ENCODE measurements at regions not wholly inside any gene's neighbourhood (a gene's known extent, or its start where the extent isn't known, plus 50 kb on each side); places are given as distances from the start of the nearest gene placed in this dataset.

DNA sequence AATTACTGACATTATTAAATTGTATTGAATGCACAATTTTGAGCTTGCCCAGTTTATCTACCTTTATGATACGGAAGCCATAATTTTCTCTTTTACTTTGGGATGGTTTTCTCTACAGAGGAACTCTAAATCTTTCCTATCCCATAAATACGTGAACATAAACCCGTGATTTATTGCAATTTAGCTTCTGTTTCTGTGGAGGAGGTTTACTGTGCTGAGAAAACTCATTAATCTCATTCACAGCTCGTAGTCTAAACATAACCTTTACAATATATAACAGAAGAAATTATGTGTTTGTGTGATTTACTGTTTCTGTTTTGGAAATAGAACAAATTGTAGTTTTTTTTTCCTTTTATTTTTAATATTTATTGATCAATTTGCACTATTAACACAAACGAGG is 207.1 kb upstream of the PCDH9 start:
- Histone ChIP-seq H3K27ac (ENCODE audit: low read depth, low read length) (no peak overlapping the region), H3K27me3 (ENCODE audit: low read length) (no peaks in the 10 kb centered on the region), H3F3A (ENCODE audit: insufficient read depth) (no peaks in the 10 kb centered on the region), H3K4me2 (ENCODE audit: low read depth, low read length, poor library complexity, severe bottlenecking) (no peak overlapping the region), H3K36me3 (ENCODE audit: low read length) (no peaks in the 10 kb centered on the region), H3K9me2 (replicated peaks; ENCODE audit: insufficient read depth, low read length) (no peaks in the 10 kb centered on the region), H2AFZ (ENCODE audit: low read depth, low read length, severe bottlenecking) (peak overlapping the region; percentile 85), H3K4me3 (ENCODE audit: insufficient read depth, low read length, poor library complexity, severe bottlenecking) (no peak overlapping the region), H4K20me1 (ENCODE audit: low read depth, low read length) (no peaks in the 10 kb centered on the region), H3K9me3 (ENCODE audit: insufficient read depth, low read length) (no peaks in the 10 kb centered on the region), H3K9ac (ENCODE audit: low read length) (no peak overlapping the region), H3K79me2 (ENCODE audit: insufficient read depth, low read length) (no peaks in the 10 kb centered on the region)
- TF ChIP-seq, protein P1, sequence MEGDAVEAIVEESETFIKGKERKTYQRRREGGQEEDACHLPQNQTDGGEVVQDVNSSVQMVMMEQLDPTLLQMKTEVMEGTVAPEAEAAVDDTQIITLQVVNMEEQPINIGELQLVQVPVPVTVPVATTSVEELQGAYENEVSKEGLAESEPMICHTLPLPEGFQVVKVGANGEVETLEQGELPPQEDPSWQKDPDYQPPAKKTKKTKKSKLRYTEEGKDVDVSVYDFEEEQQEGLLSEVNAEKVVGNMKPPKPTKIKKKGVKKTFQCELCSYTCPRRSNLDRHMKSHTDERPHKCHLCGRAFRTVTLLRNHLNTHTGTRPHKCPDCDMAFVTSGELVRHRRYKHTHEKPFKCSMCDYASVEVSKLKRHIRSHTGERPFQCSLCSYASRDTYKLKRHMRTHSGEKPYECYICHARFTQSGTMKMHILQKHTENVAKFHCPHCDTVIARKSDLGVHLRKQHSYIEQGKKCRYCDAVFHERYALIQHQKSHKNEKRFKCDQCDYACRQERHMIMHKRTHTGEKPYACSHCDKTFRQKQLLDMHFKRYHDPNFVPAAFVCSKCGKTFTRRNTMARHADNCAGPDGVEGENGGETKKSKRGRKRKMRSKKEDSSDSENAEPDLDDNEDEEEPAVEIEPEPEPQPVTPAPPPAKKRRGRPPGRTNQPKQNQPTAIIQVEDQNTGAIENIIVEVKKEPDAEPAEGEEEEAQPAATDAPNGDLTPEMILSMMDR (IDR thresholded peaks at IDR 0.05; ENCODE audit: insufficient read depth, low read length, poor library complexity, severe bottlenecking), result no peak
- TF ChIP-seq EZH2phosphoT487 (conservative IDR thresholded peaks at IDR 0.05; ENCODE audit: low read length), result no peak

GRCh38 chr13:67421475-67421874 is 191.3 kb upstream of the PCDH9 start:
- Histone ChIP-seq H3K4me2 (ENCODE audit: low read depth, low read length, poor library complexity, severe bottlenecking) (no peak overlapping the region), H4K20me1 (ENCODE audit: low read depth, low read length) (no peaks in the 10 kb centered on the region), H3F3A (ENCODE audit: insufficient read depth) (0 out of 2 replicates have a peak, but pooled peaks cover 6% of the 10 kb centered on the region), H3K9ac (ENCODE audit: low read length) (no peak overlapping the region), H3K27me3 (ENCODE audit: low read length) (no peaks in the 10 kb centered on the region), H3K36me3 (ENCODE audit: low read length) (no peaks in the 10 kb centered on the region), H3K79me2 (ENCODE audit: insufficient read depth, low read length) (no peaks in the 10 kb centered on the region), H3K9me3 (ENCODE audit: insufficient read depth, low read length) (no peaks in the 10 kb centered on the region), H3K9me2 (replicated peaks; ENCODE audit: insufficient read depth, low read length) (no peaks in the 10 kb centered on the region), H3K27ac (ENCODE audit: low read depth, low read length) (no peak overlapping the region), H2AFZ (ENCODE audit: low read depth, low read length, severe bottlenecking) (no peak overlapping the region), H3K4me3 (ENCODE audit: insufficient read depth, low read length, poor library complexity, severe bottlenecking) (no peak overlapping the region)
- TF ChIP-seq, protein P1 (IDR thresholded peaks at IDR 0.05; ENCODE audit: insufficient read depth, low read length, poor library complexity, severe bottlenecking), result no peak
- no peak for TF ChIP-seq EZH2phosphoT487 (conservative IDR thresholded peaks at IDR 0.05; ENCODE audit: low read length)

DNA sequence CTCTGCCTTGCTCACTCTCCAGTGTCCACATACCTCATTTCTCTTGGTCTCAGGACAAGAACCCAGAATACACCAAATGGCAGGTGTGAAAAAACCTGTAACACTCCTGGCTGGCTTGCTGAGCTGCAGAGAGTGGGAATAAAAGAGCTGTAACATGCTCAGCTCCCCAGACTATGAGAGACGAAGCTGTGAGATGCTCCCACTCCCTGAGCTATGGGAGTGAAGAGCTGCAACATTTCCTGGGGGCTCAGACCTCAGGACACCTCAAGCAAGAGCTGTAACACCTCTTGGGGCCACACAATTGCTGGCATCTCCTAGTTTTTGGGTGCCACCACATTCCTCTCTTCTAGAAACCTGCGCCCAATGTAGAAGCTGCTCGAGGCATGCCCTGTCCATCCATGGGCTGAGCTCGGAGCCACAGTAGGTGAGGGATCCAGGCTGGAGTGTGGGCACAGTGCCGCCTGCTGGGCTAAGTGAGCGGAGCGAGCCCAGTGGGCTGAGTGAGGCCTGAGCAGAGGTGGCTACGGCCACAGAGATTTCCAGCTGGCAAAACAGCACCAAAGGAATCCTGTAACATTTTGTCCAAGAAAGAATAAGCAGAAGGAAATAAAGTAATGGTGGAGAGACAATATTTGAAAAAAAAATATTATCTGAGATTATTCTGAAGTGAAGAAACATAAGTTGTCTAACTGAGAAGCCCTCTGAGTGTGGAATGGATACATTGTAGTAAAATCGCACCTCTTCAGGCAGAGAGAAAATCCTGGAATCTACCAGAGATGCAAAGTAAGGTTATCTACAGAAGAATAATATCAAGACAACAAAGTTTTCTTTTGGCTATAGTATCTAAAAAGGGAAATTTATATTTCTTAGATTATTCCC is 186.2 kb upstream of the PCDH9 start:
- H3K9ac ChIP-seq (ENCODE audit: low read length), result no peak overlapping the region
- H3F3A ChIP-seq (ENCODE audit: insufficient read depth), result 0 out of 2 replicates have a peak, but pooled peaks cover 3% of the 10 kb centered on the region
- no peaks in the 10 kb centered on the region for H3K9me3 ChIP-seq (ENCODE audit: insufficient read depth, low read length)
- H3K9me2 ChIP-seq (replicated peaks; ENCODE audit: insufficient read depth, low read length), result no peaks in the 10 kb centered on the region
- H2AFZ ChIP-seq (ENCODE audit: low read depth, low read length, severe bottlenecking), result peak overlapping the region; percentile 72
- no peak for TF ChIP-seq EZH2phosphoT487 (conservative IDR thresholded peaks at IDR 0.05; ENCODE audit: low read length)
- TF ChIP-seq, protein P1 (IDR thresholded peaks at IDR 0.05; ENCODE audit: insufficient read depth, low read length, poor library complexity, severe bottlenecking), result peak; percentile 62
- 0 out of 2 replicates have a peak, but pooled peaks cover 2% of the 10 kb centered on the region for H3K36me3 ChIP-seq (ENCODE audit: low read length)
- no peaks in the 10 kb centered on the region for H3K27me3 ChIP-seq (ENCODE audit: low read length)
- H4K20me1 ChIP-seq (ENCODE audit: low read depth, low read length), result no peaks in the 10 kb centered on the region
- no peak overlapping the region for H3K4me3 ChIP-seq (ENCODE audit: insufficient read depth, low read length, poor library complexity, severe bottlenecking)
- H3K79me2 ChIP-seq (ENCODE audit: insufficient read depth, low read length), result no peaks in the 10 kb centered on the region
- no peak overlapping the region for H3K27ac ChIP-seq (ENCODE audit: low read depth, low read length)
- peak overlapping the region; percentile 11 for H3K4me2 ChIP-seq (ENCODE audit: low read depth, low read length, poor library complexity, severe bottlenecking)
